ENCODE measurements at regions not wholly inside any gene's neighbourhood (a gene's known extent, or its start where the extent isn't known, plus 50 kb on each side); places are given as distances from the start of the nearest gene placed in this dataset.

DNA sequence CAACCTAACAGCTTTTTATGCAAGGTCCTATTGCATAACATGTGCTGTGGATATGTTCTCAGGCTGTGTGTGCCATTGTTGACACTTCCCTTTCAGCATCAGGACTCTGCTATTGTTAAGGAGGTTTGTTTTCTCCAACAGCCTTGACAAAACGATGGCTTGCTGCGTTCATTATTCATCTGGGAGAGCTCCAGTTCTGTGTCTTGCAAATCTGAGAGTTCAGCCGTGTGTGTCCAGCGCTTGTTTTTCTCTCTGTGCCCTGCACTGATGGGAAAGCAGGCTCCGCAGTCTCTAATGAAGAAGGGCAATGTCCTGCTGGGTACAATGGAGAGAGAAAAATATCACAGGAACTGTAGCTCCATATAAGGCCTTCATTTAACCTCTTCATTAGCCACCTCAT is 63.7 kb downstream of the CLDN17 start:
- no peaks in the 10 kb centered on the region for H3K4me1 ChIP-seq (ENCODE audit: control insufficient read depth, extremely low read depth, insufficient read depth, low read length)
- H3K4me3 ChIP-seq (replicated peaks in 1 of 3; ENCODE audit: insufficient read depth in 1 of 3, low read depth in 1 of 3, low read length in 3 of 3): no peak overlapping the region
- peaks cover 2% of the 10 kb centered on the region for H3K9me3 ChIP-seq (replicated peaks; ENCODE audit: control insufficient read depth, insufficient read depth, low read length)
- H3K36me3 ChIP-seq (ENCODE audit: control insufficient read depth in 2 of 2, extremely low read depth in 1 of 2, insufficient read depth in 2 of 2, low read length in 2 of 2): no peaks in the 10 kb centered on the region
- H3K9me1 ChIP-seq (replicated peaks; ENCODE audit: control insufficient read depth, extremely low read depth, insufficient read depth, low read length): no peaks in the 10 kb centered on the region
- H3K27ac ChIP-seq (ENCODE audit: insufficient read depth, low read depth, low read length): no peak overlapping the region
- no peak for TF ChIP-seq FOS (IDR thresholded peaks at IDR 0.05; ENCODE audit: borderline replicate concordance, insufficient read depth, low read length)
- TF ChIP-seq, protein P1, sequence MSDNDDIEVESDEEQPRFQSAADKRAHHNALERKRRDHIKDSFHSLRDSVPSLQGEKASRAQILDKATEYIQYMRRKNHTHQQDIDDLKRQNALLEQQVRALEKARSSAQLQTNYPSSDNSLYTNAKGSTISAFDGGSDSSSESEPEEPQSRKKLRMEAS (IDR thresholded peaks at IDR 0.05; ENCODE audit: insufficient read depth, insufficient read length): no peak
- TF ChIP-seq POLR2AphosphoS5 (IDR thresholded peaks at IDR 0.05; ENCODE audit: insufficient read depth, low read depth, low read length): no peak
- TF ChIP-seq MYC (IDR thresholded peaks at IDR 0.05; ENCODE audit: low read depth, low read length): no peak
- no peak for TF ChIP-seq GATA2 (IDR thresholded peaks at IDR 0.05; ENCODE audit: insufficient read depth, insufficient read length, low read depth, low read length)
- TF ChIP-seq, protein P2, sequence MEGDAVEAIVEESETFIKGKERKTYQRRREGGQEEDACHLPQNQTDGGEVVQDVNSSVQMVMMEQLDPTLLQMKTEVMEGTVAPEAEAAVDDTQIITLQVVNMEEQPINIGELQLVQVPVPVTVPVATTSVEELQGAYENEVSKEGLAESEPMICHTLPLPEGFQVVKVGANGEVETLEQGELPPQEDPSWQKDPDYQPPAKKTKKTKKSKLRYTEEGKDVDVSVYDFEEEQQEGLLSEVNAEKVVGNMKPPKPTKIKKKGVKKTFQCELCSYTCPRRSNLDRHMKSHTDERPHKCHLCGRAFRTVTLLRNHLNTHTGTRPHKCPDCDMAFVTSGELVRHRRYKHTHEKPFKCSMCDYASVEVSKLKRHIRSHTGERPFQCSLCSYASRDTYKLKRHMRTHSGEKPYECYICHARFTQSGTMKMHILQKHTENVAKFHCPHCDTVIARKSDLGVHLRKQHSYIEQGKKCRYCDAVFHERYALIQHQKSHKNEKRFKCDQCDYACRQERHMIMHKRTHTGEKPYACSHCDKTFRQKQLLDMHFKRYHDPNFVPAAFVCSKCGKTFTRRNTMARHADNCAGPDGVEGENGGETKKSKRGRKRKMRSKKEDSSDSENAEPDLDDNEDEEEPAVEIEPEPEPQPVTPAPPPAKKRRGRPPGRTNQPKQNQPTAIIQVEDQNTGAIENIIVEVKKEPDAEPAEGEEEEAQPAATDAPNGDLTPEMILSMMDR (IDR thresholded peaks at IDR 0.05; ENCODE audit: extremely low read depth in 1 of 2, insufficient read depth in 1 of 2, low read depth in 1 of 2, low read length in 2 of 2): no peak
- TF ChIP-seq JUN (IDR thresholded peaks at IDR 0.05; ENCODE audit: borderline replicate concordance, insufficient read depth, insufficient read length, low read depth): no peak
- no peak for TF ChIP-seq EZH2 (IDR thresholded peaks at IDR 0.05; ENCODE audit: borderline replicate concordance, low read depth, low read length, severe bottlenecking)
- TF ChIP-seq POLR2A (IDR thresholded peaks at IDR 0.05; ENCODE audit: low read depth, low read length): no peak
- H3K27me3 ChIP-seq (ENCODE audit: control insufficient read depth in 2 of 2, insufficient read depth in 2 of 2, low read length in 2 of 2): no peaks in the 10 kb centered on the region
- DNase-seq (ENCODE audit: low read depth, low spot score) (no peak), FAIRE-seq (no peak)
- dilution Hi-C loops (cut with MboI; ENCODE audit: extremely low pct_ligation_motif_present, low sequenced_read_pairs): no loop called here
- H2AFZ ChIP-seq (ENCODE audit: low read depth, low read length): no peak overlapping the region
- intact Hi-C loops (cut with micrococcal nuclease): no loop called here
- H4K20me1 ChIP-seq (replicated peaks; ENCODE audit: control insufficient read depth, extremely low read depth, insufficient read depth, low read length): no peaks in the 10 kb centered on the region
- no TSS peak for BruUV-seq (replicated peaks)
- POLR2A ChIA-PET: no interaction called here
- no peak overlapping the region for H3K4me2 ChIP-seq (ENCODE audit: insufficient read depth, low read length)
- H3K9ac ChIP-seq (replicated peaks; ENCODE audit: extremely low read depth, insufficient read depth, low read length): no peak overlapping the region
- CTCF ChIA-PET: no interaction called here
- H3K79me2 ChIP-seq (ENCODE audit: control insufficient read depth, insufficient read depth, low read length): no peaks in the 10 kb centered on the region
